ENCODE measurements at regions not wholly inside any gene's neighbourhood (a gene's known extent, or its start where the extent isn't known, plus 50 kb on each side); places are given as distances from the start of the nearest gene placed in this dataset.

DNA sequence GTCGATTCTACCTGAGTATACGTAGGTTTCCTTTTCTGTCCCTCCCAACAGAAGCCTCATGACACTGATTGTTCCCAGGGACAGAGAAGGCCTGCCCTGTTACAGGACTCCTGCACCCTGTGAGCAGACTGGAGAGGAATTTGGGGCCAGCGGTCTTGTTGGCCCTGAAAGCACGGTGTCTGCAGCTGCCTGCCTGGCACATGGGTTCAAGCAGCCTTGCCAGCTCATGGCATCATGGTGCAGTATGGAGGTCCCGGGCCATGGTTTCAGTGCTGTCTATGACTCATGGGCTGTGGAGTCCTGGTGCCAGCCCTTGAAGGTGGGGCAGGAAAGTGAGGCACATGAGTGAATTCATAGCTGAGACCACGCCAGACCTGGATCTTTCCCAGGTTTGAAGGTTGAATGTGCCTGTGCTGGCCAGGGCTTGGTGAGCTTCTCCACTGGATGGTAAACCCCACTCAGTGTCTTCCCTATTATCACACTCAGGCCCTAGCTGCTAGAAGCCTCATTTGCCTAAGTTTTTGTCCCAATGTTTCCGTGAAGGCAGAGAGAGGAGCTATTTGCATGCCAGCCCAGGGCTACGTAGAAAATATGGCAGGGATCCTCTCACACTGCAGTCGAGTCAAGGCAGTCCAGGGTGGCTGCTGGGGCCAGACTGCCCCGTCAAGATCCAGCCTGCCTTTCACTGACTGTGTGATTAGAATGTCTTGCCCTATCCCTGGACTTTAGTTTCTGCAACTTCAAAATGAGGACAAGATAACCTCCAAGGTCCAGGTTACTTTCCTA lies 277.2 kb upstream of the CCL2 start:
- H3K36me3 ChIP-seq (ENCODE audit: control insufficient read depth in 2 of 2, insufficient read depth in 2 of 2, low read length in 1 of 2): no peaks in the 10 kb centered on the region
- H3K4me1 ChIP-seq (ENCODE audit: control insufficient read depth, insufficient read depth, low read length): peaks cover 15% of the 10 kb centered on the region
- RAD21 ChIA-PET (ENCODE audit: unreplicated experiment): no interaction called here
- no peak for TF ChIP-seq RBBP5 (conservative IDR thresholded peaks at IDR 0.05)
- TF ChIP-seq POLR2AphosphoS5 (IDR thresholded peaks at IDR 0.05; ENCODE audit: low read length): no peak
- TF ChIP-seq, protein P1, sequence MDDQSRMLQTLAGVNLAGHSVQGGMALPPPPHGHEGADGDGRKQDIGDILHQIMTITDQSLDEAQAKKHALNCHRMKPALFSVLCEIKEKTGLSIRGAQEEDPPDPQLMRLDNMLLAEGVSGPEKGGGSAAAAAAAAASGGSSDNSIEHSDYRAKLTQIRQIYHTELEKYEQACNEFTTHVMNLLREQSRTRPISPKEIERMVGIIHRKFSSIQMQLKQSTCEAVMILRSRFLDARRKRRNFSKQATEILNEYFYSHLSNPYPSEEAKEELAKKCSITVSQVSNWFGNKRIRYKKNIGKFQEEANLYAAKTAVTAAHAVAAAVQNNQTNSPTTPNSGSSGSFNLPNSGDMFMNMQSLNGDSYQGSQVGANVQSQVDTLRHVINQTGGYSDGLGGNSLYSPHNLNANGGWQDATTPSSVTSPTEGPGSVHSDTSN (IDR thresholded peaks at IDR 0.05; ENCODE audit: insufficient replicate concordance, low read depth, low read length): no peak
- TF ChIP-seq, protein P2, sequence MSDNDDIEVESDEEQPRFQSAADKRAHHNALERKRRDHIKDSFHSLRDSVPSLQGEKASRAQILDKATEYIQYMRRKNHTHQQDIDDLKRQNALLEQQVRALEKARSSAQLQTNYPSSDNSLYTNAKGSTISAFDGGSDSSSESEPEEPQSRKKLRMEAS (IDR thresholded peaks at IDR 0.05; ENCODE audit: low read depth, low read length): no peak
- no peak for TF ChIP-seq BRCA1 (IDR thresholded peaks at IDR 0.05; ENCODE audit: low read depth, low read length)
- no peak for TF ChIP-seq CHD4 (IDR thresholded peaks at IDR 0.05)
- TF ChIP-seq ETV6 (conservative IDR thresholded peaks at IDR 0.05 in 1 of 2, IDR thresholded peaks at IDR 0.05 in 1 of 2; ENCODE audit: borderline replicate concordance in 1 of 2, low read depth in 1 of 2): no peak
- TF ChIP-seq TCF12 (IDR thresholded peaks at IDR 0.05; ENCODE audit: low read depth, low read length): no peak
- TF ChIP-seq, protein P3, sequence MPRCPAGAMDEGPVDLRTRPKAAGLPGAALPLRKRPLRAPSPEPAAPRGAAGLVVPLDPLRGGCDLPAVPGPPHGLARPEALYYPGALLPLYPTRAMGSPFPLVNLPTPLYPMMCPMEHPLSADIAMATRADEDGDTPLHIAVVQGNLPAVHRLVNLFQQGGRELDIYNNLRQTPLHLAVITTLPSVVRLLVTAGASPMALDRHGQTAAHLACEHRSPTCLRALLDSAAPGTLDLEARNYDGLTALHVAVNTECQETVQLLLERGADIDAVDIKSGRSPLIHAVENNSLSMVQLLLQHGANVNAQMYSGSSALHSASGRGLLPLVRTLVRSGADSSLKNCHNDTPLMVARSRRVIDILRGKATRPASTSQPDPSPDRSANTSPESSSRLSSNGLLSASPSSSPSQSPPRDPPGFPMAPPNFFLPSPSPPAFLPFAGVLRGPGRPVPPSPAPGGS (IDR thresholded peaks at IDR 0.05; ENCODE audit: borderline replicate concordance, insufficient read depth, low read depth, low read length, poor library complexity, severe bottlenecking): no peak
- TF ChIP-seq CBX3 (IDR thresholded peaks at IDR 0.05; ENCODE audit: borderline replicate concordance, low read depth): no peak
- no peak for TF ChIP-seq YY1 (IDR thresholded peaks at IDR 0.05; ENCODE audit: low read depth, low read length)
- TF ChIP-seq FOXM1 (IDR thresholded peaks at IDR 0.05; ENCODE audit: low read depth, low read length): no peak
- TF ChIP-seq, protein P4, sequence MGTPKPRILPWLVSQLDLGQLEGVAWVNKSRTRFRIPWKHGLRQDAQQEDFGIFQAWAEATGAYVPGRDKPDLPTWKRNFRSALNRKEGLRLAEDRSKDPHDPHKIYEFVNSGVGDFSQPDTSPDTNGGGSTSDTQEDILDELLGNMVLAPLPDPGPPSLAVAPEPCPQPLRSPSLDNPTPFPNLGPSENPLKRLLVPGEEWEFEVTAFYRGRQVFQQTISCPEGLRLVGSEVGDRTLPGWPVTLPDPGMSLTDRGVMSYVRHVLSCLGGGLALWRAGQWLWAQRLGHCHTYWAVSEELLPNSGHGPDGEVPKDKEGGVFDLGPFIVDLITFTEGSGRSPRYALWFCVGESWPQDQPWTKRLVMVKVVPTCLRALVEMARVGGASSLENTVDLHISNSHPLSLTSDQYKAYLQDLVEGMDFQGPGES (IDR thresholded peaks at IDR 0.05): no peak
- TF ChIP-seq YBX1 (IDR thresholded peaks at IDR 0.05): no peak
- CTCF ChIA-PET: no interaction called here
- in situ Hi-C loops (cut with MboI): no loop called here
- no peak overlapping the region for H3K4me2 ChIP-seq (ENCODE audit: control insufficient read depth, insufficient read depth)
- SMC1A ChIA-PET (ENCODE audit: uncharacterized antibody, unreplicated experiment): no interaction called here
- no peaks in the 10 kb centered on the region for H3K79me2 ChIP-seq (ENCODE audit: control insufficient read depth, insufficient read depth, low read length)
- 61% methylated on average over 10 of the region's 10 CpGs for WGBS (ENCODE audit: insufficient coverage, insufficient replicate concordance, low lambda C conversion rate, missing lambda C conversion rate)
- DNase-seq (ENCODE audit: low read depth, low spot score): no peak
- FAIRE-seq: no peak
- H2AFZ ChIP-seq (ENCODE audit: control insufficient read depth, low read depth, low read length): no peak overlapping the region
- no peaks in the 10 kb centered on the region for H4K20me1 ChIP-seq (ENCODE audit: control insufficient read depth, insufficient read depth)
- H3K27ac ChIP-seq (ENCODE audit: control insufficient read depth, insufficient read depth): no peak overlapping the region
- POLR2A ChIA-PET: interaction anchor here (1.5 kb wide), 1 partner anchor 15 kb away, joined by 3 read pairs; no protein-coding TSS in a partner anchor
- H3K4me3 ChIP-seq: no peak overlapping the region
- H3K9ac ChIP-seq (ENCODE audit: control insufficient read depth, insufficient read depth, low read length): no peak overlapping the region
- ATAC-seq: no peak
- intact Hi-C loops (cut with micrococcal nuclease; ENCODE audit: unreplicated experiment): no loop called here
- no TSS peak for BruUV-seq (replicated peaks)
- no peaks in the 10 kb centered on the region; a peak in 1 of 4 replicates for H3K27me3 ChIP-seq (replicated peaks in 1 of 2; ENCODE audit: control insufficient read depth in 2 of 2, insufficient read depth in 2 of 2, low read length in 1 of 2)
- H3K9me3 ChIP-seq (replicated peaks; ENCODE audit: control insufficient read depth, insufficient read depth, low read length): no peaks in the 10 kb centered on the region; the same call in 2 of the 3 replicates

Data from GM12878 (cell line).